K562 (cell line): ENCODE measurements at regions not wholly inside any gene's neighbourhood (a gene's known extent, or its start where the extent isn't known, plus 50 kb on each side); places are given as distances from the start of the nearest gene placed in this dataset.

Experiments used
- ATAC-seq: fragments of 200-7000 bp; cut with Tn5 transposase; 3 replicates; pipeline ENCODE4 v1.9.1; 2020; ENCODE audit warnings: moderate library complexity
- BruUV-seq: library from RNA; stranded (reverse); fragments of 400-500 nt; replicated peaks from 2 replicates; lab custom pipeline; 2021; lab: Mats Ljungman, UMichigan
- CTCF ChIA-PET: fragments of 300-600 bp; formaldehyde crosslinking; extraction: SDS; loops from one replicate; lab custom pipeline; 2021; ENCODE audit warnings: low intra/inter-chr PET ratio; lab: Yijun Ruan, JAX
- POLR2A ChIA-PET: fragments of 300-600, 350-650 bp; sonication (Branson Sonifier 250); formaldehyde crosslinking; extraction: SDS; loops from one replicate; lab custom pipeline; 2021; ENCODE audit warnings: antibody characterized with exemption, inconsistent platforms; lab: Yijun Ruan, JAX
- DNase-seq, 4 experiments: peaks; one replicate each; pipeline versions ENCODE4 v3.0.0 to v3.0.0-alpha.2; 2011 to 2018; ENCODE audit warnings: low spot score in 3 of 4, mixed read lengths in 3 of 4; ENCODE audit errors: extremely low read depth in 1 of 4
- FAIRE-seq: peaks from 2 replicates; lab custom pipeline; 2011; peaks lifted over from hg19 to GRCh38; lab: Jason Lieb, UNC
- H2AFZ ChIP-seq: 2 replicates; pipeline ENCODE4 v1.6.0; 2011; ENCODE audit warnings: low read depth, low read length, control low read depth, inconsistent platforms
- H3K27ac ChIP-seq: fragments of 200-600 bp; 3 replicates; pipeline ENCODE4 v1.8.0; 2011; ENCODE audit warnings: low read depth, mild to moderate bottlenecking, control low read depth, inconsistent platforms, low read length, moderate library complexity, mixed read lengths; ENCODE audit errors: extremely low read depth
- H3K27me3 ChIP-seq, 2 experiments: fragments of 300-600 bp in 1 of 2; 2 replicates in 1 of 2; 3 replicates in 1 of 2; pipeline versions ENCODE4 v1.6.0 to v1.8.0; 2011; ENCODE audit warnings: inconsistent platforms in 2 of 2, low read length in 2 of 2, mild to moderate bottlenecking in 1 of 2, mixed read lengths in 1 of 2, moderate library complexity in 1 of 2; ENCODE audit not compliant: control insufficient read depth in 2 of 2, insufficient read depth in 2 of 2
- H3K36me3 ChIP-seq: fragments of 300-600 bp; 3 replicates; pipeline ENCODE4 v1.8.0; 2011; ENCODE audit warnings: mild to moderate bottlenecking, low read length, inconsistent platforms; ENCODE audit not compliant: control insufficient read depth, insufficient read depth
- H3K4me1 ChIP-seq, 2 experiments: fragments of 200-600 bp in 1 of 2; replicated peaks in 1 of 2; 2 replicates in 1 of 2; 3 replicates in 1 of 2; pipeline versions ENCODE4 v1.5.1 to v1.8.0; 2011; ENCODE audit warnings: inconsistent platforms in 2 of 2, low read length in 2 of 2, mild to moderate bottlenecking in 1 of 2, mixed read lengths in 1 of 2, moderate library complexity in 1 of 2; ENCODE audit not compliant: control insufficient read depth in 2 of 2, insufficient read depth in 2 of 2
- H3K4me2 ChIP-seq: 2 replicates; pipeline ENCODE4 v1.6.1; 2011; ENCODE audit warnings: low read length, control low read depth, inconsistent platforms, mixed read lengths; ENCODE audit not compliant: insufficient read depth
- H3K4me3 ChIP-seq: fragments of 200-600 bp; sonication (generic), shearing (Covaris generic); 2 replicates; pipeline ENCODE4 v1.5.1; 2016; ENCODE audit warnings: control low read depth, inconsistent platforms
- H3K79me2 ChIP-seq: fragments of 200-600 bp; 3 replicates; pipeline ENCODE4 v1.8.0; 2011; ENCODE audit warnings: low read length, inconsistent platforms; ENCODE audit not compliant: control insufficient read depth, insufficient read depth
- H3K9ac ChIP-seq, 2 experiments: 2 replicates each; pipeline versions ENCODE4 v1.6.0 to v1.6.1; 2011; ENCODE audit warnings: low read depth in 2 of 2, low read length in 2 of 2, control low read depth in 1 of 2, inconsistent platforms in 1 of 2, mild to moderate bottlenecking in 1 of 2, mixed read lengths in 1 of 2; ENCODE audit not compliant: insufficient read depth in 1 of 2
- H3K9me1 ChIP-seq: one replicate; pipeline ENCODE4 v1.6.0; 2011; ENCODE audit warnings: inconsistent platforms, mild to moderate bottlenecking, low read length, moderate library complexity; ENCODE audit not compliant: control insufficient read depth, insufficient read depth
- H3K9me3 ChIP-seq: replicated peaks from 2 replicates; pipeline ENCODE4 v1.5.1; 2011; ENCODE audit warnings: low read depth, low read length, inconsistent platforms; ENCODE audit not compliant: control insufficient read depth, insufficient read depth
- H4K20me1 ChIP-seq: replicated peaks from 2 replicates; pipeline ENCODE4 v1.6.1; 2011; ENCODE audit warnings: low read length, inconsistent platforms, mixed read lengths; ENCODE audit not compliant: control insufficient read depth, insufficient read depth
- BRCA1 ChIP-seq, 2 experiments: fragments of 450-650 bp in 1 of 2; sonication (generic) in 1 of 2; formaldehyde crosslinking in 1 of 2; IDR thresholded peaks; 2 replicates each; pipeline versions ENCODE4 v1.5.0 to v1.6.1; 2017 to 2020; ENCODE audit warnings: mild to moderate bottlenecking in 1 of 2, missing genetic modification reagents in 1 of 2
- C11orf30 ChIP-seq: fragments of 450-650 bp; IDR thresholded peaks from 2 replicates; pipeline ENCODE4 v1.6.1; 2016; ENCODE audit warnings: low read depth, mild to moderate bottlenecking
- CBFA2T3 ChIP-seq: fragments of 450-650 bp; IDR thresholded peaks from 2 replicates; pipeline ENCODE4 v1.6.1; 2017
- FOSL1 ChIP-seq: fragments of 200-800 bp; sonication (Bioruptor generic); conservative IDR thresholded peaks from 2 replicates; pipeline ENCODE4 v1.6.1; 2016; ENCODE audit warnings: missing genetic modification characterization, missing compliant biosample characterization
- GABPB1 ChIP-seq: sonication (generic); formaldehyde crosslinking; IDR thresholded peaks from 2 replicates; pipeline ENCODE4 v1.8.0; 2022; ENCODE audit warnings: mild to moderate bottlenecking, missing genetic modification reagents
- JUN ChIP-seq, 2 experiments: sonication (generic) in 1 of 2; formaldehyde crosslinking in 1 of 2; IDR thresholded peaks; 2 replicates each; pipeline versions ENCODE4 v1.6.1 to v1.8.0; 2012 to 2022; ENCODE audit warnings: borderline replicate concordance in 2 of 2, mild to moderate bottlenecking in 2 of 2, improper control_type of control experiment in 1 of 2, low read depth in 1 of 2, low read length in 1 of 2, missing genetic modification reagents in 1 of 2
- JUND ChIP-seq, 2 experiments: IDR thresholded peaks; 2 replicates in 1 of 2; 3 replicates in 1 of 2; pipeline ENCODE4 v1.6.1; 2011; ENCODE audit warnings: borderline replicate concordance in 2 of 2, low read depth in 2 of 2, low read length in 2 of 2, improper control_type of control experiment in 1 of 2, missing biosample characterization in 1 of 2, missing genetic modification characterization in 1 of 2, missing genetic modification reagents in 1 of 2
- MAFG ChIP-seq: fragments of 450-650 bp; conservative IDR thresholded peaks from 2 replicates; pipeline ENCODE4 v1.6.1; 2016; ENCODE audit warnings: missing genetic modification characterization, missing compliant biosample characterization
- MEIS2 ChIP-seq: fragments of 450-650 bp; IDR thresholded peaks from 2 replicates; pipeline ENCODE4 v1.6.1; 2014; ENCODE audit warnings: mild to moderate bottlenecking; ENCODE audit not compliant: partially characterized antibody
- NFE2 ChIP-seq: IDR thresholded peaks from 2 replicates; pipeline ENCODE4 v1.6.1; 2014; ENCODE audit warnings: antibody characterized with exemption, low read depth
- NR2C2 ChIP-seq, 2 experiments: fragments of 200-800 bp in 1 of 2; sonication (Bioruptor generic) in 1 of 2; sonication (generic) in 1 of 2; formaldehyde crosslinking in 1 of 2; IDR thresholded peaks; 2 replicates each; pipeline versions ENCODE4 v1.6.1 to v1.8.0; 2016 to 2022; ENCODE audit warnings: mild to moderate bottlenecking in 1 of 2, missing compliant biosample characterization in 1 of 2, missing genetic modification characterization in 1 of 2, missing genetic modification reagents in 1 of 2
- SP1 ChIP-seq: sonication (generic); formaldehyde crosslinking; IDR thresholded peaks from 2 replicates; pipeline ENCODE4 v1.8.1; 2022; ENCODE audit warnings: mild to moderate bottlenecking, missing genetic modification reagents
- ZFP36 ChIP-seq: fragments of 150-350 bp; IDR thresholded peaks from 2 replicates; pipeline ENCODE4 v1.6.1; 2018; ENCODE audit warnings: low read length, low read depth; ENCODE audit not compliant: partially characterized antibody
- ZNF639 ChIP-seq, 2 experiments: fragments of 200-800 bp in 1 of 2; sonication (Bioruptor generic) in 1 of 2; sonication (generic) in 1 of 2; formaldehyde crosslinking in 1 of 2; IDR thresholded peaks in 1 of 2; conservative IDR thresholded peaks in 1 of 2; 2 replicates each; pipeline versions ENCODE4 v1.5.0 to v1.6.1; 2016 to 2020; ENCODE audit warnings: missing compliant biosample characterization in 1 of 2, missing genetic modification characterization in 1 of 2, missing genetic modification reagents in 1 of 2
- ZSCAN32 ChIP-seq: fragments of 450-650 bp; formaldehyde crosslinking; IDR thresholded peaks from 2 replicates; pipeline ENCODE4 v1.4.0; 2020; ENCODE audit warnings: mild to moderate bottlenecking, moderate library complexity
- WGBS: fragments of 100-300 bp; shearing (Covaris generic); methylation state at CpG from one replicate; pipeline ENCODE4 v1.1.6; 2016; ENCODE audit warnings: low coverage, mixed read lengths; ENCODE audit not compliant: insufficient coverage; ENCODE audit errors: missing lambda C conversion rate; 5-methylcytosine and 5-hydroxymethylcytosine counted together
- in situ Hi-C: fragments of 300-500 bp; cut with MboI; formaldehyde crosslinking; loops from 4 replicates; pipeline ENCODE4 v1.15.0; 2018; ENCODE audit warnings: inconsistent platforms, mixed read lengths
- intact Hi-C: fragments of 100-400 bp; cut with micrococcal nuclease; formaldehyde crosslinking; loops from 2 replicates; pipeline ENCODE4 v1.14.2; 2022
- TF ChIP-seq, protein P1 (sequence below), 2 experiments: IDR thresholded peaks in 1 of 2; conservative IDR thresholded peaks in 1 of 2; 2 replicates each; pipeline ENCODE4 v1.6.1; 2016; ENCODE audit warnings: low read depth in 2 of 2, mild to moderate bottlenecking in 1 of 2, missing compliant biosample characterization in 1 of 2, missing genetic modification characterization in 1 of 2, moderate library complexity in 1 of 2

GRCh38 chr9:7320139-7320538, 479.4 kb downstream of the DMAC1 start:
- FAIRE-seq (no peak), DNase-seq (peak in 2 of 4 experiments; percentile 4 to 7), ATAC-seq (no peak)
- Histone ChIP-seq H3K4me2 (no peak overlapping the region), H3K9ac (no peak overlapping the region), H3K9me3 (no peaks in the 10 kb centered on the region), H3K4me3 (no peak overlapping the region), H4K20me1 (no peaks in the 10 kb centered on the region), H3K9me1 (no peaks in the 10 kb centered on the region), H3K27me3 (no peaks in the 10 kb centered on the region), H2AFZ (no peak overlapping the region), H3K79me2 (no peaks in the 10 kb centered on the region), H3K27ac (no peak overlapping the region), H3K4me1 (no peaks in the 10 kb centered on the region), H3K36me3 (no peaks in the 10 kb centered on the region)
- CTCF ChIA-PET, result no interaction called here
- POLR2A ChIA-PET, result interaction anchor here (0.6 kb wide), 1 partner anchor 173 kb away, joined by 3 read pairs; no protein-coding TSS in a partner anchor
- 3% methylated on average over 5 of the region's 7 CpGs for WGBS
- BruUV-seq, result no TSS peak
- in situ Hi-C loops, result no loop called here
- intact Hi-C loops, result no loop called here
- TF ChIP-seq ZFP36, result no peak
- no peak for TF ChIP-seq BRCA1 (IDR thresholded peaks at IDR 0.05)
- TF ChIP-seq BRCA1 (CRISPR knock-in tag; IDR thresholded peaks at IDR 0.05), result no peak
- TF ChIP-seq ZNF639 (CRISPR knock-in tag; conservative IDR thresholded peaks at IDR 0.05 in 1 of 2, IDR thresholded peaks at IDR 0.05 in 1 of 2), result 0 out of 4 replicates have a peak, but pooled peaks of 1 of the 2 experiments have one; percentile 27
- TF ChIP-seq ZSCAN32 (CRISPR knock-in tag), result no peak
- TF ChIP-seq GABPB1 (CRISPR knock-in tag), result no peak
- 0 out of 2 replicates have a peak, but pooled peaks have one; percentile 5 for TF ChIP-seq CBFA2T3
- 0 out of 2 replicates have a peak, but pooled peaks have one; percentile 25 for TF ChIP-seq C11orf30
- peak; percentile 39; the same call in 1 of the 2 replicates for TF ChIP-seq MAFG (tag)
- TF ChIP-seq FOSL1, result 0 out of 2 replicates have a peak, but pooled peaks have one; percentile 15
- TF ChIP-seq, protein P1, sequence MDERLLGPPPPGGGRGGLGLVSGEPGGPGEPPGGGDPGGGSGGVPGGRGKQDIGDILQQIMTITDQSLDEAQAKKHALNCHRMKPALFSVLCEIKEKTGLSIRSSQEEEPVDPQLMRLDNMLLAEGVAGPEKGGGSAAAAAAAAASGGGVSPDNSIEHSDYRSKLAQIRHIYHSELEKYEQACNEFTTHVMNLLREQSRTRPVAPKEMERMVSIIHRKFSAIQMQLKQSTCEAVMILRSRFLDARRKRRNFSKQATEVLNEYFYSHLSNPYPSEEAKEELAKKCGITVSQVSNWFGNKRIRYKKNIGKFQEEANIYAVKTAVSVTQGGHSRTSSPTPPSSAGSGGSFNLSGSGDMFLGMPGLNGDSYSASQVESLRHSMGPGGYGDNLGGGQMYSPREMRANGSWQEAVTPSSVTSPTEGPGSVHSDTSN (CRISPR knock-in tag; IDR thresholded peaks at IDR 0.05; ENCODE audit: low read depth), result no peak
- TF ChIP-seq, protein P1 (tag; conservative IDR thresholded peaks at IDR 0.05; ENCODE audit: low read depth), result peak; percentile 33; the same call in 1 of the 2 replicates
- TF ChIP-seq JUND (IDR thresholded peaks at IDR 0.05; ENCODE audit: borderline replicate concordance, low read depth, low read length), result no peak
- peak; percentile 43; the same call in 1 of the 3 replicates for TF ChIP-seq JUND (tag; IDR thresholded peaks at IDR 0.05; ENCODE audit: borderline replicate concordance, low read depth, low read length)
- TF ChIP-seq SP1 (CRISPR knock-in tag), result no peak
- peak; percentile 20 for TF ChIP-seq MEIS2
- TF ChIP-seq JUN (IDR thresholded peaks at IDR 0.05; ENCODE audit: borderline replicate concordance, low read depth, low read length), result 0 out of 2 replicates have a peak, but pooled peaks have one; percentile 9
- no peak for TF ChIP-seq JUN (CRISPR knock-in tag; IDR thresholded peaks at IDR 0.05; ENCODE audit: borderline replicate concordance)
- TF ChIP-seq NFE2, result 0 out of 2 replicates have a peak, but pooled peaks have one; percentile 10
- TF ChIP-seq NR2C2 (CRISPR knock-in tag; IDR thresholded peaks at IDR 0.05), result no peak
- TF ChIP-seq NR2C2 (tag; IDR thresholded peaks at IDR 0.05), result peak; percentile 38; the same call in 1 of the 2 replicates
